Vagina (tissue), 2 donors: ENCODE measurements at regions not wholly inside any gene's neighbourhood (a gene's known extent, or its start where the extent isn't known, plus 50 kb on each side); places are given as distances from the start of the nearest gene placed in this dataset.

Experiments
- DNase-seq, 2 donors: peaks; one replicate each; pipeline ENCODE4 v3.0.0-alpha.2; 2017; ENCODE audit errors: extremely low spot score in 2 of 2
- H3K27ac ChIP-seq: fragments of 200-600 bp; sonication (generic); one replicate; pipeline ENCODE4 v1.5.1; 2019
- H3K27me3 ChIP-seq: fragments of 200-600 bp; sonication (generic); one replicate; pipeline ENCODE4 v1.5.1; 2019
- H3K36me3 ChIP-seq, 2 donors: fragments of 200-600 bp; sonication (generic); one replicate each; pipeline ENCODE4 v1.5.1; 2017 to 2019
- H3K4me1 ChIP-seq: fragments of 200-600 bp; sonication (generic); one replicate; pipeline ENCODE4 v1.5.1; 2019
- H3K4me3 ChIP-seq, 2 donors: fragments of 200-600 bp; sonication (generic); 1 replicate in 1 of 2; 2 replicates in 1 of 2; pipeline ENCODE4 v1.5.1; 2016 to 2019
- H3K9me3 ChIP-seq: fragments of 200-600 bp; sonication (generic); one replicate; pipeline ENCODE4 v1.5.1; 2019
- CTCF ChIP-seq, 3 experiments: fragments of 450-650 bp in 2 of 3; fragments of 200-600 bp in 1 of 3; sonication (generic) in 1 of 3; IDR thresholded peaks; one replicate each; pipeline ENCODE4 v1.5.1; 2017 to 2019; ENCODE audit warnings: antibody characterized with exemption in 3 of 3, mild to moderate bottlenecking in 2 of 3, moderate library complexity in 2 of 3
- POLR2A ChIP-seq, 2 donors: fragments of 450-650 bp; IDR thresholded peaks; one replicate each; pipeline ENCODE4 v1.6.1; 2017; ENCODE audit warnings: antibody characterized with exemption in 2 of 2, mild to moderate bottlenecking in 2 of 2, moderate library complexity in 2 of 2
- POLR2AphosphoS5 ChIP-seq, 2 donors: sonication (generic); formaldehyde crosslinking; IDR thresholded peaks; one replicate each; pipeline ENCODE4 v1.9.0; 2017; ENCODE audit warnings: antibody characterized with exemption in 2 of 2, mild to moderate bottlenecking in 2 of 2, low read depth in 1 of 2; ENCODE audit not compliant: insufficient read depth in 1 of 2
- intact Hi-C: fragments of 100-400 bp; cut with DNase I; formaldehyde crosslinking; loops from one replicate; pipeline ENCODE4 v1.15.1; 2023

DNA sequence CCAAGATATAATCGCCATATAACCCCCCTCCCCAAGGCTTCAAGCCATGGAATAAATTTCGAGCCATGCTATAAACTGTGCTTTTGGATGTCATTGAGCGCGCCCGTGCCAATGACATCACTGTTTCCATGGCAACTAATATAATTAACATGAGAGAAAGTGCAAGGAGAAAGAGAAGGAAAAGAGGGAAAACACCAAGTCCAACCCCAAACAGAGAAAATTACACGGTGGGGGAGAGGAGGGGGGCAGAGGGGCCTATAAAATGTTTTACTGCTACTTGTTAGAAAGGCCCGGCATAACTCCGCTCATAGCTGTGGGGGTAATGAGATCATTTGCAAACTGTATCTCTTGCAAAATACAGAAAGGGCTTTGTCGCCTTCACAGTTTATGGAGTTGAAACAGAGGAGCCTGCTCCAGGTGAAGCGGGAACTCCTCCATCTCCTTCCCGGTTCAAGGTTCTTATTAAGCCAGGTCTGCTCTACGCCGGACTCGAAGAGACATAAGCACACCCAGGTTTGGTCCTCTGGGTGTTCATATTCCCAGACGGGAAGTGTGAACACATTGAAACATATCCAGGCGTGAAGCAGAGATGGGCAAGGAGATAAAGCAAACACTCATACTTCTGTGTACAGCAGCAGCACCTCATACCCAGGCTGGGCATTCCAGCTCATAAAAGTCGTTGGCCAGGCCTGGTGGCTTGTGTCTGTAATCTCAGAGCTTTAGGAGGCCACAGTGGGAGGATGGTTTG, 99.1 kb upstream of the MAP1LC3B2 start:
- no peaks in the 10 kb centered on the region for H3K9me3 ChIP-seq

GRCh38 chr12:116461060-116461459, 98.1 kb upstream of the MAP1LC3B2 start:
- peaks cover 21% of the 10 kb centered on the region for H3K4me1 ChIP-seq
- DNase-seq: no peak
- no peak overlapping the region for H3K27ac ChIP-seq
- intact Hi-C loops: no loop called here
- no peaks in the 10 kb centered on the region for H3K27me3 ChIP-seq
- no peaks in the 10 kb centered on the region for H3K36me3 ChIP-seq
- TF ChIP-seq POLR2A (IDR thresholded peaks at IDR 0.05) (no peak), CTCF (IDR thresholded peaks at IDR 0.05) (no peak), POLR2AphosphoS5 (IDR thresholded peaks at IDR 0.05; ENCODE audit: insufficient read depth in 1 of 2, low read depth in 1 of 2) (no peak)
- no peaks in the 10 kb centered on the region for H3K9me3 ChIP-seq
- no peak overlapping the region for H3K4me3 ChIP-seq

More for the DNA sequence above, 99.1 kb upstream of the MAP1LC3B2 start:
- H3K27ac ChIP-seq: no peak overlapping the region
- intact Hi-C loops: no loop called here
- DNase-seq: no peak
- no peaks in the 10 kb centered on the region for H3K27me3 ChIP-seq
- TF ChIP-seq CTCF (IDR thresholded peaks at IDR 0.05) (no peak), POLR2AphosphoS5 (IDR thresholded peaks at IDR 0.05; ENCODE audit: insufficient read depth in 1 of 2, low read depth in 1 of 2) (no peak), POLR2A (IDR thresholded peaks at IDR 0.05) (no peak)
- no peaks in the 10 kb centered on the region for H3K36me3 ChIP-seq
- H3K4me3 ChIP-seq: no peak overlapping the region
- peaks cover 28% of the 10 kb centered on the region for H3K4me1 ChIP-seq

DNA sequence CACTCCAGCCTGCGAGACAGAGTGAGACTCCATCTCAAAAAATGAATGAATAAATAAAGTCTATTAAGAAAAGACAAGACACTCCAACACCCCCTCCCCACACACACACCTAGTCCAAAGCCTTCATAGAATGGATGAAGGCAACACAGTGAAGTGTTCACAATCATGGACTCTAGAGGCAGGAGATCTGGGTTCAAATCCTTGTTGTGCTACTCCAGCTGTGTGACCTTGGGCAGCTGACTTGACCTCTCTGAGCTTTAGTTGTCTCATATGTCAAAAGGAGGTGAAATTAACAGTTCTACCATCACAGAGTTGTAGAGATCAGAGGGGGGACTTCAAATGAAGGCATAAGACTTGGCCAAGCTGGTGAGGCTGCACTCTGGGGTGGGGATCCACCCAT, 95.8 kb upstream of the MAP1LC3B2 start:
- no peaks in the 10 kb centered on the region for H3K27me3 ChIP-seq
- intact Hi-C loops: no loop called here
- no peak overlapping the region for H3K27ac ChIP-seq
- TF ChIP-seq POLR2AphosphoS5 (IDR thresholded peaks at IDR 0.05; ENCODE audit: insufficient read depth in 1 of 2, low read depth in 1 of 2) (no peak), CTCF (IDR thresholded peaks at IDR 0.05) (no peak), POLR2A (IDR thresholded peaks at IDR 0.05) (no peak)
- no peak overlapping the region for H3K4me3 ChIP-seq
- H3K36me3 ChIP-seq: no peaks in the 10 kb centered on the region
- no peaks in the 10 kb centered on the region for H3K9me3 ChIP-seq
- no peak for DNase-seq
- H3K4me1 ChIP-seq: peaks cover 11% of the 10 kb centered on the region

- H3K4me3 ChIP-seq: no peak overlapping the region
- no peaks in the 10 kb centered on the region for H3K4me1 ChIP-seq
- H3K9me3 ChIP-seq: no peaks in the 10 kb centered on the region
- no peak for DNase-seq
- no peaks in the 10 kb centered on the region for H3K27me3 ChIP-seq
- H3K36me3 ChIP-seq: no peaks in the 10 kb centered on the region
- intact Hi-C loops: no loop called here
- H3K27ac ChIP-seq: no peak overlapping the region
- TF ChIP-seq CTCF (IDR thresholded peaks at IDR 0.05): no peak
These were observed 93.8 kb upstream of the MAP1LC3B2 start for GRCh38 chr12:116465407-116465806.

- TF ChIP-seq POLR2A (IDR thresholded peaks at IDR 0.05): no peak
- no peak for TF ChIP-seq POLR2AphosphoS5 (IDR thresholded peaks at IDR 0.05; ENCODE audit: insufficient read depth in 1 of 2, low read depth in 1 of 2)
- no peak for TF ChIP-seq CTCF (IDR thresholded peaks at IDR 0.05)
- no peak for DNase-seq
- H3K27me3 ChIP-seq: no peaks in the 10 kb centered on the region
- no peak overlapping the region for H3K4me3 ChIP-seq
- intact Hi-C loops: no loop called here
- H3K27ac ChIP-seq: no peak overlapping the region
- H3K4me1 ChIP-seq: no peaks in the 10 kb centered on the region
- no peaks in the 10 kb centered on the region for H3K36me3 ChIP-seq
- no peaks in the 10 kb centered on the region for H3K9me3 ChIP-seq
These were observed 93.3 kb upstream of the MAP1LC3B2 start for GRCh38 chr12:116465856-116466255.
